K562 (cell line): ENCODE measurements at regions not wholly inside any gene's neighbourhood (a gene's known extent, or its start where the extent isn't known, plus 50 kb on each side); places are given as distances from the start of the nearest gene placed in this dataset.

ENCODE experiments used
- ATAC-seq: fragments of 200-7000 bp; cut with Tn5 transposase; 3 replicates; pipeline ENCODE4 v1.9.1; 2020; ENCODE audit warnings: moderate library complexity
- BruUV-seq: library from RNA; stranded (reverse); fragments of 400-500 nt; replicated peaks from 2 replicates; lab custom pipeline; 2021; lab: Mats Ljungman, UMichigan
- CTCF ChIA-PET: fragments of 300-600 bp; formaldehyde crosslinking; extraction: SDS; loops from one replicate; lab custom pipeline; 2021; ENCODE audit warnings: low intra/inter-chr PET ratio; lab: Yijun Ruan, JAX
- POLR2A ChIA-PET: fragments of 300-600, 350-650 bp; sonication (Branson Sonifier 250); formaldehyde crosslinking; extraction: SDS; loops from one replicate; lab custom pipeline; 2021; ENCODE audit warnings: antibody characterized with exemption, inconsistent platforms; lab: Yijun Ruan, JAX
- DNase-seq, 4 experiments: peaks; one replicate each; pipeline versions ENCODE4 v3.0.0 to v3.0.0-alpha.2; 2011 to 2018; ENCODE audit warnings: low spot score in 3 of 4, mixed read lengths in 3 of 4; ENCODE audit errors: extremely low read depth in 1 of 4
- FAIRE-seq: peaks from 2 replicates; lab custom pipeline; 2011; peaks lifted over from hg19 to GRCh38; lab: Jason Lieb, UNC
- H2AFZ ChIP-seq: 2 replicates; pipeline ENCODE4 v1.6.0; 2011; ENCODE audit warnings: low read depth, low read length, control low read depth, inconsistent platforms
- H3K27ac ChIP-seq: fragments of 200-600 bp; 3 replicates; pipeline ENCODE4 v1.8.0; 2011; ENCODE audit warnings: low read depth, mild to moderate bottlenecking, control low read depth, inconsistent platforms, low read length, moderate library complexity, mixed read lengths; ENCODE audit errors: extremely low read depth
- H3K27me3 ChIP-seq, 2 experiments: fragments of 300-600 bp in 1 of 2; 2 replicates in 1 of 2; 3 replicates in 1 of 2; pipeline versions ENCODE4 v1.6.0 to v1.8.0; 2011; ENCODE audit warnings: inconsistent platforms in 2 of 2, low read length in 2 of 2, mild to moderate bottlenecking in 1 of 2, mixed read lengths in 1 of 2, moderate library complexity in 1 of 2; ENCODE audit not compliant: control insufficient read depth in 2 of 2, insufficient read depth in 2 of 2
- H3K36me3 ChIP-seq: fragments of 300-600 bp; 3 replicates; pipeline ENCODE4 v1.8.0; 2011; ENCODE audit warnings: mild to moderate bottlenecking, low read length, inconsistent platforms; ENCODE audit not compliant: control insufficient read depth, insufficient read depth
- H3K4me1 ChIP-seq, 2 experiments: fragments of 200-600 bp in 1 of 2; replicated peaks in 1 of 2; 2 replicates in 1 of 2; 3 replicates in 1 of 2; pipeline versions ENCODE4 v1.5.1 to v1.8.0; 2011; ENCODE audit warnings: inconsistent platforms in 2 of 2, low read length in 2 of 2, mild to moderate bottlenecking in 1 of 2, mixed read lengths in 1 of 2, moderate library complexity in 1 of 2; ENCODE audit not compliant: control insufficient read depth in 2 of 2, insufficient read depth in 2 of 2
- H3K4me2 ChIP-seq: 2 replicates; pipeline ENCODE4 v1.6.1; 2011; ENCODE audit warnings: low read length, control low read depth, inconsistent platforms, mixed read lengths; ENCODE audit not compliant: insufficient read depth
- H3K4me3 ChIP-seq: fragments of 200-600 bp; sonication (generic), shearing (Covaris generic); 2 replicates; pipeline ENCODE4 v1.5.1; 2016; ENCODE audit warnings: control low read depth, inconsistent platforms
- H3K79me2 ChIP-seq: fragments of 200-600 bp; 3 replicates; pipeline ENCODE4 v1.8.0; 2011; ENCODE audit warnings: low read length, inconsistent platforms; ENCODE audit not compliant: control insufficient read depth, insufficient read depth
- H3K9ac ChIP-seq, 2 experiments: 2 replicates each; pipeline versions ENCODE4 v1.6.0 to v1.6.1; 2011; ENCODE audit warnings: low read depth in 2 of 2, low read length in 2 of 2, control low read depth in 1 of 2, inconsistent platforms in 1 of 2, mild to moderate bottlenecking in 1 of 2, mixed read lengths in 1 of 2; ENCODE audit not compliant: insufficient read depth in 1 of 2
- H3K9me1 ChIP-seq: one replicate; pipeline ENCODE4 v1.6.0; 2011; ENCODE audit warnings: inconsistent platforms, mild to moderate bottlenecking, low read length, moderate library complexity; ENCODE audit not compliant: control insufficient read depth, insufficient read depth
- H3K9me3 ChIP-seq: replicated peaks from 2 replicates; pipeline ENCODE4 v1.5.1; 2011; ENCODE audit warnings: low read depth, low read length, inconsistent platforms; ENCODE audit not compliant: control insufficient read depth, insufficient read depth
- H4K20me1 ChIP-seq: replicated peaks from 2 replicates; pipeline ENCODE4 v1.6.1; 2011; ENCODE audit warnings: low read length, inconsistent platforms, mixed read lengths; ENCODE audit not compliant: control insufficient read depth, insufficient read depth
- DEAF1 ChIP-seq: fragments of 450-650 bp; formaldehyde crosslinking; IDR thresholded peaks from 2 replicates; pipeline ENCODE4 v1.4.0; 2020; ENCODE audit warnings: mild to moderate bottlenecking, moderate library complexity
- DMBX1 ChIP-seq: fragments of 250-450 bp; sonication (Bioruptor Pico); IDR thresholded peaks from 2 replicates; pipeline ENCODE4 v1.8.0; 2022; ENCODE audit warnings: inconsistent platforms, mild to moderate bottlenecking, moderate library complexity, borderline replicate concordance
- KAT2B ChIP-seq: IDR thresholded peaks from one replicate; pipeline ENCODE4 v1.6.1; 2012; ENCODE audit warnings: low read depth, mild to moderate bottlenecking, control low read depth, inconsistent platforms, low read length, moderate library complexity
- MGA ChIP-seq: fragments of 450-650 bp; IDR thresholded peaks from 2 replicates; pipeline ENCODE4 v1.6.1; 2016; ENCODE audit warnings: mild to moderate bottlenecking, moderate library complexity
- NFATC3 ChIP-seq: fragments of 450-650 bp; IDR thresholded peaks from 2 replicates; pipeline ENCODE4 v1.6.1; 2017; ENCODE audit warnings: mild to moderate bottlenecking
- SNAPC5 ChIP-seq: fragments of 250-450 bp; sonication (Bioruptor Pico); IDR thresholded peaks from 2 replicates; pipeline ENCODE4 v1.8.0; 2021; ENCODE audit warnings: moderate library complexity, mild to moderate bottlenecking, inconsistent platforms
- XRCC4 ChIP-seq: IDR thresholded peaks from one replicate; pipeline ENCODE4 v1.6.1; 2011; ENCODE audit not compliant: insufficient read depth, insufficient read length; ENCODE audit errors: extremely low read depth
- ZFX ChIP-seq: sonication (generic); formaldehyde crosslinking; IDR thresholded peaks from 2 replicates; pipeline ENCODE4 v1.8.0; 2022; ENCODE audit warnings: mild to moderate bottlenecking, missing genetic modification reagents, moderate library complexity
- ZKSCAN1 ChIP-seq: fragments of 150-350 bp; IDR thresholded peaks from 2 replicates; pipeline ENCODE4 v1.6.1; 2016; ENCODE audit warnings: low read depth, low read length
- ZNF143 ChIP-seq: sonication (generic); formaldehyde crosslinking; IDR thresholded peaks from 2 replicates; pipeline ENCODE4 v1.9.0; 2022; ENCODE audit warnings: mild to moderate bottlenecking, missing genetic modification reagents
- ZNF174 ChIP-seq: fragments of 250-450 bp; sonication (Bioruptor Pico); IDR thresholded peaks from 2 replicates; pipeline ENCODE4 v1.4.0; 2020; ENCODE audit warnings: mild to moderate bottlenecking
- WGBS: fragments of 100-300 bp; shearing (Covaris generic); methylation state at CpG from one replicate; pipeline ENCODE4 v1.1.6; 2016; ENCODE audit warnings: low coverage, mixed read lengths; ENCODE audit not compliant: insufficient coverage; ENCODE audit errors: missing lambda C conversion rate; 5-methylcytosine and 5-hydroxymethylcytosine counted together
- in situ Hi-C: fragments of 300-500 bp; cut with MboI; formaldehyde crosslinking; loops from 4 replicates; pipeline ENCODE4 v1.15.0; 2018; ENCODE audit warnings: inconsistent platforms, mixed read lengths
- intact Hi-C: fragments of 100-400 bp; cut with micrococcal nuclease; formaldehyde crosslinking; loops from 2 replicates; pipeline ENCODE4 v1.14.2; 2022

GRCh38 chr22:27150544-27150941 is 493.2 kb downstream of the MIAT start:
- no peak for ATAC-seq
- no peak for FAIRE-seq
- no peak overlapping the region for H3K4me2 ChIP-seq
- CTCF ChIA-PET = no interaction called here
- no peak overlapping the region for H3K4me3 ChIP-seq
- 4% methylated on average over 7 of the region's 8 CpGs for WGBS
- POLR2A ChIA-PET = no interaction called here
- no peak overlapping the region for H3K9ac ChIP-seq
- no peaks in the 10 kb centered on the region; a peak in 1 of 5 replicates for H3K27me3 ChIP-seq
- no peaks in the 10 kb centered on the region for H3K79me2 ChIP-seq
- no peaks in the 10 kb centered on the region for H4K20me1 ChIP-seq
- no peaks in the 10 kb centered on the region; a peak in 1 of 5 replicates for H3K4me1 ChIP-seq
- no peaks in the 10 kb centered on the region for H3K36me3 ChIP-seq
- no peak for DNase-seq
- no peak overlapping the region for H3K27ac ChIP-seq
- H3K9me1 ChIP-seq = no peaks in the 10 kb centered on the region
- intact Hi-C loops = no loop called here
- in situ Hi-C loops = no loop called here
- no peak overlapping the region for H2AFZ ChIP-seq
- no peaks in the 10 kb centered on the region for H3K9me3 ChIP-seq
- no TSS peak for BruUV-seq
- TF ChIP-seq NFATC3 (no peak), ZNF174 (CRISPR knock-in tag) (no peak), KAT2B (no peak), XRCC4 (no peak), ZFX (CRISPR knock-in tag) (no peak), SNAPC5 (CRISPR knock-in tag) (no peak), ZKSCAN1 (no peak), DEAF1 (CRISPR knock-in tag) (no peak), DMBX1 (no peak), ZNF143 (CRISPR knock-in tag) (no peak), MGA (no peak)
